IPS-15b (cell line): ENCODE measurements at regions not wholly inside any gene's neighbourhood (a gene's known extent, or its start where the extent isn't known, plus 50 kb on each side); places are given as distances from the start of the nearest gene placed in this dataset.

Experiments
- H3K27me3 ChIP-seq: one replicate; pipeline ENCODE4 v1.6.1; 2013; ENCODE audit warnings: low read length; ENCODE audit not compliant: control insufficient read depth, insufficient read depth
- H3K36me3 ChIP-seq: one replicate; pipeline ENCODE4 v1.6.1; 2013; ENCODE audit warnings: low read length; ENCODE audit not compliant: control insufficient read depth, insufficient read depth
- H3K4me1 ChIP-seq: one replicate; pipeline ENCODE4 v1.6.1; 2013; ENCODE audit warnings: mild to moderate bottlenecking, low read length; ENCODE audit not compliant: control insufficient read depth, insufficient read depth
- H3K4me3 ChIP-seq: one replicate; pipeline ENCODE4 v1.5.1; 2013; ENCODE audit warnings: low read depth, low read length
- H3K9ac ChIP-seq: one replicate; pipeline ENCODE4 v1.6.1; 2013; ENCODE audit warnings: low read depth, mild to moderate bottlenecking, low read length
- H3K9me3 ChIP-seq: one replicate; pipeline ENCODE4 v1.6.1; 2013; ENCODE audit warnings: mild to moderate bottlenecking, low read length; ENCODE audit not compliant: control insufficient read depth, insufficient read depth

- Histone ChIP-seq H3K9ac (no peak overlapping the region), H3K4me3 (no peak overlapping the region), H3K27me3 (no peaks in the 10 kb centered on the region), H3K36me3 (no peaks in the 10 kb centered on the region), H3K4me1 (peaks cover 3% of the 10 kb centered on the region), H3K9me3 (no peaks in the 10 kb centered on the region)
Observed at GRCh38 chr13:106405731-106406130, 129.7 kb downstream of the EFNB2 start.

- H3K4me1 ChIP-seq: peaks cover 5% of the 10 kb centered on the region
- H3K9ac ChIP-seq: no peak overlapping the region
- H3K27me3 ChIP-seq: no peaks in the 10 kb centered on the region
- no peak overlapping the region for H3K4me3 ChIP-seq
- H3K36me3 ChIP-seq: no peaks in the 10 kb centered on the region
- no peaks in the 10 kb centered on the region for H3K9me3 ChIP-seq
Observed at GRCh38 chr13:106403280-106403679, 132.2 kb downstream of the EFNB2 start.

GRCh38 chr13:106402866-106403265, 132.6 kb downstream of the EFNB2 start:
- Histone ChIP-seq H3K36me3 (no peaks in the 10 kb centered on the region), H3K4me3 (no peak overlapping the region), H3K9ac (no peak overlapping the region), H3K27me3 (no peaks in the 10 kb centered on the region), H3K9me3 (no peaks in the 10 kb centered on the region), H3K4me1 (peaks cover 5% of the 10 kb centered on the region)

- H3K4me1 ChIP-seq: peaks cover 5% of the 10 kb centered on the region
- H3K36me3 ChIP-seq: no peaks in the 10 kb centered on the region
- H3K4me3 ChIP-seq: no peak overlapping the region
- no peak overlapping the region for H3K9ac ChIP-seq
- H3K9me3 ChIP-seq: no peaks in the 10 kb centered on the region
- H3K27me3 ChIP-seq: no peaks in the 10 kb centered on the region
Observed at GRCh38 chr13:106401081-106401480, 134.4 kb downstream of the EFNB2 start.

- Histone ChIP-seq H3K4me3 (no peak overlapping the region), H3K36me3 (no peaks in the 10 kb centered on the region), H3K4me1 (peaks cover 2% of the 10 kb centered on the region), H3K27me3 (no peaks in the 10 kb centered on the region), H3K9me3 (no peaks in the 10 kb centered on the region), H3K9ac (no peak overlapping the region)
Observed at GRCh38 chr13:106400289-106400688, 135.2 kb downstream of the EFNB2 start.

GRCh38 chr13:106398289-106398688, 137.2 kb downstream of the EFNB2 start:
- no peaks in the 10 kb centered on the region for H3K9me3 ChIP-seq
- H3K4me3 ChIP-seq: no peak overlapping the region
- no peaks in the 10 kb centered on the region for H3K36me3 ChIP-seq
- H3K27me3 ChIP-seq: no peaks in the 10 kb centered on the region
- peaks cover 2% of the 10 kb centered on the region for H3K4me1 ChIP-seq
- H3K9ac ChIP-seq: no peak overlapping the region

GRCh38 chr13:106393776-106394175, 141.7 kb downstream of the EFNB2 start:
- Histone ChIP-seq H3K4me3 (no peak overlapping the region), H3K9ac (no peak overlapping the region), H3K4me1 (peaks cover 2% of the 10 kb centered on the region), H3K9me3 (no peaks in the 10 kb centered on the region), H3K36me3 (no peaks in the 10 kb centered on the region), H3K27me3 (no peaks in the 10 kb centered on the region)

GRCh38 chr13:106391681-106392080, 143.8 kb downstream of the EFNB2 start:
- no peaks in the 10 kb centered on the region for H3K9me3 ChIP-seq
- H3K4me3 ChIP-seq: no peak overlapping the region
- H3K4me1 ChIP-seq: peaks cover 2% of the 10 kb centered on the region
- H3K36me3 ChIP-seq: no peaks in the 10 kb centered on the region
- H3K27me3 ChIP-seq: no peaks in the 10 kb centered on the region
- H3K9ac ChIP-seq: no peak overlapping the region

- Histone ChIP-seq H3K9me3 (no peaks in the 10 kb centered on the region), H3K27me3 (no peaks in the 10 kb centered on the region), H3K4me3 (no peak overlapping the region)
Observed at GRCh38 chr13:106391271-106391670, 144.2 kb downstream of the EFNB2 start.

GRCh38 chr13:106390367-106390766, 145.1 kb downstream of the EFNB2 start:
- H3K4me3 ChIP-seq: no peak overlapping the region
- no peaks in the 10 kb centered on the region for H3K9me3 ChIP-seq
- H3K4me1 ChIP-seq: peaks cover 2% of the 10 kb centered on the region
- no peak overlapping the region for H3K9ac ChIP-seq
- no peaks in the 10 kb centered on the region for H3K36me3 ChIP-seq
- no peaks in the 10 kb centered on the region for H3K27me3 ChIP-seq

More at GRCh38 chr13:106391271-106391670, 144.2 kb downstream of the EFNB2 start:
- no peaks in the 10 kb centered on the region for H3K36me3 ChIP-seq
- peaks cover 2% of the 10 kb centered on the region for H3K4me1 ChIP-seq
- no peak overlapping the region for H3K9ac ChIP-seq

- no peaks in the 10 kb centered on the region for H3K36me3 ChIP-seq
- no peaks in the 10 kb centered on the region for H3K27me3 ChIP-seq
- no peak overlapping the region for H3K4me3 ChIP-seq
- no peak overlapping the region for H3K9ac ChIP-seq
- H3K4me1 ChIP-seq: peaks cover 9% of the 10 kb centered on the region
- H3K9me3 ChIP-seq: no peaks in the 10 kb centered on the region
Observed at GRCh38 chr13:106385654-106386053, 149.8 kb downstream of the EFNB2 start.

GRCh38 chr13:106384516-106384915, 150.9 kb downstream of the EFNB2 start:
- H3K9ac ChIP-seq: no peak overlapping the region
- H3K27me3 ChIP-seq: no peaks in the 10 kb centered on the region
- H3K4me3 ChIP-seq: no peak overlapping the region
- H3K9me3 ChIP-seq: no peaks in the 10 kb centered on the region
- no peaks in the 10 kb centered on the region for H3K36me3 ChIP-seq
- peaks cover 7% of the 10 kb centered on the region for H3K4me1 ChIP-seq

- Histone ChIP-seq H3K36me3 (no peaks in the 10 kb centered on the region), H3K4me1 (peaks cover 7% of the 10 kb centered on the region), H3K4me3 (no peak overlapping the region), H3K27me3 (no peaks in the 10 kb centered on the region), H3K9me3 (no peaks in the 10 kb centered on the region), H3K9ac (no peak overlapping the region)
Observed at GRCh38 chr13:106383791-106384190, 151.7 kb downstream of the EFNB2 start.
